Heart left ventricle (tissue), 16 donors: ENCODE measurements at regions not wholly inside any gene's neighbourhood (a gene's known extent, or its start where the extent isn't known, plus 50 kb on each side); places are given as distances from the start of the nearest gene placed in this dataset.

ENCODE experiments used
- ATAC-seq, 4 donors: fragments of 200-7000 bp; cut with Tn5 transposase; one replicate each; pipeline ENCODE4 v1.9.1; 2020 to 2022; ENCODE audit warnings: moderate library complexity in 4 of 4, mild to moderate bottlenecking in 3 of 4, moderate number of reproducible peaks in 1 of 4
- DNase-seq, 5 donors: peaks; one replicate each; pipeline ENCODE4 v3.0.0-alpha.2; 2020
- H3K27ac ChIP-seq, 12 donors: fragments of 200-600 bp; sonication (generic) in 4 of 12; one replicate each; pipeline versions ENCODE4 v1.5.0 to v1.8.0; 2016 to 2022; ENCODE audit warnings: mild to moderate bottlenecking in 2 of 12
- H3K27me3 ChIP-seq, 9 donors: fragments of 200-600 bp; sonication (generic) in 2 of 9; one replicate each; pipeline versions ENCODE4 v1.5.1 to v1.8.0; 2016 to 2022; ENCODE audit warnings: mild to moderate bottlenecking in 3 of 9
- H3K36me3 ChIP-seq, 9 donors: fragments of 200-600 bp; sonication (generic) in 2 of 9; one replicate each; pipeline versions ENCODE4 v1.5.0 to v1.8.0; 2018 to 2022; ENCODE audit warnings: mild to moderate bottlenecking in 2 of 9
- H3K4me1 ChIP-seq, 12 donors: fragments of 200-600 bp; sonication (generic) in 4 of 12; one replicate each; pipeline versions ENCODE4 v1.5.0 to v1.8.0; 2016 to 2022; ENCODE audit warnings: mild to moderate bottlenecking in 3 of 12
- H3K4me3 ChIP-seq, 12 donors: fragments of 200-600 bp; sonication (generic) in 4 of 12; one replicate each; pipeline versions ENCODE4 v1.5.0 to v1.8.0; 2017 to 2022; ENCODE audit warnings: mild to moderate bottlenecking in 9 of 12, moderate library complexity in 4 of 12
- H3K9me3 ChIP-seq, 12 donors: fragments of 200-600 bp; sonication (generic) in 4 of 12; one replicate each; pipeline versions ENCODE4 v1.5.0 to v1.8.0; 2016 to 2022; ENCODE audit warnings: mild to moderate bottlenecking in 1 of 12
- CTCF ChIP-seq, 12 donors: fragments of 200-600 bp; sonication (generic) in 4 of 12; IDR thresholded peaks; one replicate each; pipeline versions ENCODE4 v1.5.0 to v1.8.0; 2018 to 2022; ENCODE audit warnings: antibody characterized with exemption in 12 of 12, mild to moderate bottlenecking in 5 of 12
- POLR2A ChIP-seq, 2 donors: fragments of 450-650 bp; IDR thresholded peaks; one replicate each; pipeline ENCODE4 v1.6.1; 2017; ENCODE audit warnings: antibody characterized with exemption in 2 of 2, mild to moderate bottlenecking in 2 of 2, moderate library complexity in 2 of 2
- WGBS, 4 donors: extraction: QIAGEN DNeasy Blood & Tissue Kit in 2 of 4; methylation state at CpG; one replicate each; pipeline versions ENCODE4 v1.1.5 to v1.1.7; 2013 to 2018; 5-methylcytosine and 5-hydroxymethylcytosine counted together
- intact Hi-C, 10 donors: fragments of 100-400 bp; cut with DNase I; formaldehyde crosslinking; loops; one replicate each; pipeline versions ENCODE4 v1.11.1 to v1.14.2; 2022
- donor health status: ischemic (EF 13 %, LVEDD 7.1; RV severe dilation, severe dysfunction).
- donor health status: healthy with polysubstance abuse.
- donor health status: DM: no; HTN: yes; CAD: no.
- donor health status: DM: no; HTN: no; CAD: no.
- donor health status: ischemic (EF 25% LVEDD 6.9; RV normal size, moderate dysfunction).
- donor health status: ischemic (EF 25% LVEDD 5.7; RV mildly dilated, moderate dysfunction).
- donor health status: healthy.
- donor health status: DM: yes; HTN: yes; CAD: no.
- donor health status: ischemic (EF 35%, LVEDD 5.7; RV mildly dilated, moderate dysfunction).
- donor health status: nonischemic (EF 11% LVEDD 7.7; RV severe dilation, severe dysfunction).
- donor health status: DM: yes; HTN: yes; CAD: no.
- donor health status: PGD.
- donor health status: ischemic (EF 29% LVEDD 5.4; RV normal size, mild dysfunction).
- donor health status: nonischemic (EF 23%, LVEDD 6.1; RV moderate dilation, normal function).

GRCh38 chr2:76472946-76473345 is 762.2 kb upstream of the GCFC2 start:
- H3K27ac ChIP-seq, result no peak overlapping the region
- no peaks in the 10 kb centered on the region for H3K27me3 ChIP-seq
- H3K4me1 ChIP-seq, result no peaks in the 10 kb centered on the region
- WGBS, 4 donors, result 84 to 92% (median 88%) methylated on average over 4 of the region's 4 CpGs
- ATAC-seq, result no peak
- TF ChIP-seq POLR2A (IDR thresholded peaks at IDR 0.05), result no peak
- no peak for TF ChIP-seq CTCF (IDR thresholded peaks at IDR 0.05)
- H3K9me3 ChIP-seq, result peaks cover 0 to 4% (median 0%) of the 10 kb centered on the region in 12 donors
- DNase-seq, result no peak
- no peaks in the 10 kb centered on the region for H3K36me3 ChIP-seq
- intact Hi-C loops, result no loop called here
- no peak overlapping the region for H3K4me3 ChIP-seq

GRCh38 chr2:76469066-76469465 is 758.4 kb upstream of the GCFC2 start:
- Histone ChIP-seq H3K4me1 (no peaks in the 10 kb centered on the region), H3K4me3 (no peak overlapping the region), H3K27ac (no peak overlapping the region), H3K36me3 (no peaks in the 10 kb centered on the region), H3K9me3 (peaks cover 0 to 6% (median 0%) of the 10 kb centered on the region in 12 donors), H3K27me3 (no peaks in the 10 kb centered on the region)
- DNase-seq (no peak), ATAC-seq (no peak)
- WGBS, 4 donors, result 54 to 73% (median 61%) methylated on average over 4 of the region's 4 CpGs
- TF ChIP-seq POLR2A (IDR thresholded peaks at IDR 0.05) (no peak), CTCF (IDR thresholded peaks at IDR 0.05) (no peak)
- intact Hi-C loops, result loop anchor here in 1 of 10 donors (10.0 kb wide), 1 partner anchor 274 kb away; no protein-coding TSS in a partner anchor

GRCh38 chr2:76467326-76467725 is 756.6 kb upstream of the GCFC2 start:
- DNase-seq (no peak), ATAC-seq (no peak)
- intact Hi-C loops, result loop anchor here in 1 of 10 donors (10.0 kb wide), 1 partner anchor 273 kb away; no protein-coding TSS in a partner anchor

GRCh38 chr2:76464310-76464709 is 753.6 kb upstream of the GCFC2 start:
- Histone ChIP-seq H3K36me3 (no peaks in the 10 kb centered on the region), H3K27me3 (no peaks in the 10 kb centered on the region), H3K4me1 (no peaks in the 10 kb centered on the region), H3K4me3 (no peak overlapping the region), H3K27ac (no peak overlapping the region), H3K9me3 (peaks cover 0 to 6% (median 0%) of the 10 kb centered on the region in 12 donors)
- DNase-seq, result no peak
- peak in 1 of 12 donors; percentile 14 for TF ChIP-seq CTCF (IDR thresholded peaks at IDR 0.05)
- TF ChIP-seq POLR2A (IDR thresholded peaks at IDR 0.05), result no peak
- ATAC-seq, result no peak
- intact Hi-C loops, result loop anchor here in 1 of 10 donors (10.0 kb wide), 1 partner anchor 270 kb away; no protein-coding TSS in a partner anchor
- 44 to 63% (median 54%) methylated on average over 2 of the region's 2 CpGs for WGBS, 4 donors

More at GRCh38 chr2:76467326-76467725, 756.6 kb upstream of the GCFC2 start:
- WGBS, 4 donors, result 85 to 93% (median 92%) methylated on average over 2 of the region's 2 CpGs
- Histone ChIP-seq H3K9me3 (peaks cover 0 to 6% (median 0%) of the 10 kb centered on the region in 12 donors), H3K4me1 (no peaks in the 10 kb centered on the region), H3K27ac (no peak overlapping the region), H3K4me3 (no peak overlapping the region), H3K27me3 (no peaks in the 10 kb centered on the region), H3K36me3 (no peaks in the 10 kb centered on the region)
- TF ChIP-seq CTCF (IDR thresholded peaks at IDR 0.05) (no peak), POLR2A (IDR thresholded peaks at IDR 0.05) (no peak)
